CD8-positive, alpha-beta memory T cell (primary cell): ENCODE measurements at regions not wholly inside any gene's neighbourhood (a gene's known extent, or its start where the extent isn't known, plus 50 kb on each side); places are given as distances from the start of the nearest gene placed in this dataset.
"Not testable (repeated sequence)": the region's sequence is repeated elsewhere in the genome, so short reads cannot be mapped to it uniquely, and the experiment has no call there.

Experiments used
- CTCF ChIA-PET: fragments of 350-600 bp; sonication (Branson Sonifier 250); formaldehyde crosslinking; loops from one replicate; lab custom pipeline; 2021; ENCODE audit warnings: antibody characterized with exemption; lab: Charles Lee
- POLR2A ChIA-PET: fragments of 350-600 bp; sonication (Branson Sonifier 250); formaldehyde crosslinking; loops from one replicate; lab custom pipeline; 2021; ENCODE audit warnings: antibody characterized with exemption; lab: Charles Lee
- DNase-seq, 5 donors: peaks; one replicate each; pipeline versions ENCODE4 v3.0.0 to v3.0.0-alpha.2; 2020 to 2022; ENCODE audit warnings: mixed read lengths in 1 of 5
- H3K27ac ChIP-seq: one replicate; pipeline ENCODE4 v1.7.0; 2013; ENCODE audit warnings: low read depth, mild to moderate bottlenecking, low read length, moderate library complexity
- H3K27me3 ChIP-seq: 2 replicates; pipeline ENCODE4 v1.7.0; 2013; ENCODE audit warnings: low read length, mild to moderate bottlenecking; ENCODE audit not compliant: insufficient read depth, poor library complexity, severe bottlenecking
- H3K36me3 ChIP-seq: 2 replicates; pipeline ENCODE4 v1.7.0; 2013; ENCODE audit warnings: mild to moderate bottlenecking, low read length, moderate library complexity; ENCODE audit not compliant: insufficient read depth
- H3K4me1 ChIP-seq: 2 replicates; pipeline ENCODE4 v1.7.0; 2013; ENCODE audit warnings: mild to moderate bottlenecking, low read length, moderate library complexity; ENCODE audit not compliant: insufficient read depth
- H3K4me3 ChIP-seq: 2 replicates; pipeline ENCODE4 v1.7.0; 2013; ENCODE audit warnings: mild to moderate bottlenecking, low read length
- H3K9me3 ChIP-seq: 2 replicates; pipeline ENCODE4 v1.7.0; 2013; ENCODE audit warnings: mild to moderate bottlenecking, low read length
- H3K27ac Mint-ChIP-seq, 8 donors: one replicate each; pipeline ENCODE4 v1.8.0; 2020 to 2021; ENCODE audit warnings: mixed read lengths in 8 of 8, mild to moderate bottlenecking in 6 of 8, inconsistent platforms in 3 of 8, moderate library complexity in 3 of 8
- H3K27me3 Mint-ChIP-seq, 2 donors: one replicate each; pipeline ENCODE4 v1.8.0; 2020 to 2021; ENCODE audit warnings: mixed read lengths in 2 of 2, mild to moderate bottlenecking in 1 of 2, moderate library complexity in 1 of 2
- H3K36me3 Mint-ChIP-seq, 3 donors: one replicate each; pipeline ENCODE4 v1.8.0; 2020 to 2021; ENCODE audit warnings: mixed read lengths in 3 of 3, inconsistent platforms in 1 of 3, mild to moderate bottlenecking in 1 of 3
- H3K4me1 Mint-ChIP-seq, 3 donors: one replicate each; pipeline ENCODE4 v1.8.0; 2020 to 2021; ENCODE audit warnings: mixed read lengths in 3 of 3, inconsistent platforms in 1 of 3, mild to moderate bottlenecking in 1 of 3
- H3K4me3 Mint-ChIP-seq, 7 donors: one replicate each; pipeline ENCODE4 v1.8.0; 2020 to 2021; ENCODE audit warnings: mixed read lengths in 7 of 7, mild to moderate bottlenecking in 6 of 7, moderate library complexity in 4 of 7, inconsistent platforms in 2 of 7
- H3K9me3 Mint-ChIP-seq, 5 donors: one replicate each; pipeline ENCODE4 v1.8.0; 2020 to 2022; ENCODE audit warnings: mixed read lengths in 5 of 5, mild to moderate bottlenecking in 3 of 5, moderate library complexity in 2 of 5, inconsistent platforms in 1 of 5

GRCh38 chr14:85180876-85181275 lies 349.1 kb upstream of the FLRT2 start:
- Histone ChIP-seq H3K4me3 (no peak overlapping the region), H3K27me3 (no peaks in the 10 kb centered on the region), H3K27ac (no peak overlapping the region), H3K36me3 (no peaks in the 10 kb centered on the region), H3K4me1 (no peaks in the 10 kb centered on the region), H3K9me3 (no peaks in the 10 kb centered on the region)
- ChIA-PET CTCF (no interaction called here), POLR2A (no interaction called here)
- Mint-ChIP-seq H3K36me3 (no peaks in the 10 kb centered on the region), H3K27me3 (no peaks in the 10 kb centered on the region), H3K27ac (no peak overlapping the region), H3K9me3 (peaks cover 2 to 34% (median 10%) of the 10 kb centered on the region in 5 donors), H3K4me3 (no peak overlapping the region), H3K4me1 (no peaks in the 10 kb centered on the region)
- no peak for DNase-seq

- Mint-ChIP-seq H3K36me3 (no peaks in the 10 kb centered on the region), H3K4me3 (no peak overlapping the region), H3K27me3 (no peaks in the 10 kb centered on the region), H3K27ac (peak overlapping the region in 1 of 8 donors; percentile 2), H3K4me1 (no peaks in the 10 kb centered on the region), H3K9me3 (peaks cover 2 to 27% (median 8%) of the 10 kb centered on the region in 5 donors)
- Histone ChIP-seq H3K4me1 (no peaks in the 10 kb centered on the region), H3K27ac (no peak overlapping the region), H3K4me3 (no peak overlapping the region), H3K27me3 (no peaks in the 10 kb centered on the region), H3K36me3 (no peaks in the 10 kb centered on the region), H3K9me3 (no peaks in the 10 kb centered on the region)
- DNase-seq: no peak
- POLR2A ChIA-PET: no interaction called here
- CTCF ChIA-PET: no interaction called here
Observed at GRCh38 chr14:85182282-85182681, 347.7 kb upstream of the FLRT2 start.

GRCh38 chr14:85186082-85186481 lies 343.9 kb upstream of the FLRT2 start:
- H3K27me3 ChIP-seq: no peaks in the 10 kb centered on the region
- no peak for DNase-seq
- no peaks in the 10 kb centered on the region for H3K9me3 ChIP-seq
- POLR2A ChIA-PET: no interaction called here
- H3K36me3 ChIP-seq: no peaks in the 10 kb centered on the region
- no peaks in the 10 kb centered on the region for H3K4me1 Mint-ChIP-seq
- no peaks in the 10 kb centered on the region for H3K27me3 Mint-ChIP-seq
- H3K4me1 ChIP-seq: no peaks in the 10 kb centered on the region
- H3K27ac Mint-ChIP-seq: no peak overlapping the region
- peaks cover 0 to 22% (median 7%) of the 10 kb centered on the region in 5 donors for H3K9me3 Mint-ChIP-seq
- H3K36me3 Mint-ChIP-seq: no peaks in the 10 kb centered on the region
- no peak overlapping the region for H3K27ac ChIP-seq
- no peak overlapping the region for H3K4me3 ChIP-seq
- no peak overlapping the region for H3K4me3 Mint-ChIP-seq
- CTCF ChIA-PET: no interaction called here

DNA sequence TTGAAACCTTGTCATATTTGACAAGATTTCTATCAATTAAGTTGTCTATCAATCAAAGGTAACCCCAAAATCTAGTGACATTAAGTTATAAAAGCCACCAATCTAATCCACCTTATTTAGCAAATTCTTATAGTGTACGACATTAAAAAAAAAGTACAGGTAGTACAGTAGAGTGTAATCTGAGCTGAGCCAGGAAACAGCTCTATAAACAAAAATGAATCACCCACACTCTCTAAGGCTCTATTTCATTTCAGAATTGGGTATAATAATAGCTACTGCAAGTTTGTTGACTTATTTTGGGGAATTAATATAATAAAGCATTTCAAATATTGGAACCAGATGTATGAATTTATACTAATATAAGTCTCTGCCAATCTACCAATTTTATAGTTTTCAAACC lies 342.4 kb upstream of the FLRT2 start:
- Mint-ChIP-seq H3K4me1 (no peaks in the 10 kb centered on the region), H3K4me3 (no peak overlapping the region)
- POLR2A ChIA-PET: no interaction called here

DNA sequence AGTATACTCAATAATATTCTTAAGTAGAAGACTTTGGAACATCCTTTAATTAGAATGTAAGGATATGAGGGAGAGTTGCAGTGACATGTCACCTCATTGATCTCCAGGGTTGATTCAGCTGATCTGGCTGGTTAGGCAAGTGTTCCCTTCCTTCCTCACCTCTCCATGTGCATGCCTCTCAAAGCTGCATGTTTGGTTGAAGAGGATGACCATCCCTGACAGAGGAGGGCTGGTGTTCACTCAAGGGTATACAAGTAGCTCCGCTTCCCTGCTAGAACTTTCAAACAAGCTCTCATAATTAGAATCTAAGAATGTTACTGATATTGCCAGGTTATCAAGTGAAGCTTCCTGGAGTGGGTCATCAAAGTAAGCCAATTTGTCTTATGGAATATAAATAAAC lies 341.1 kb upstream of the FLRT2 start:
- no peaks in the 10 kb centered on the region for H3K4me1 ChIP-seq

More for the DNA sequence above, 342.4 kb upstream of the FLRT2 start:
- Histone ChIP-seq H3K4me3 (no peak overlapping the region), H3K9me3 (no peaks in the 10 kb centered on the region), H3K36me3 (no peaks in the 10 kb centered on the region), H3K4me1 (no peaks in the 10 kb centered on the region), H3K27ac (no peak overlapping the region), H3K27me3 (no peaks in the 10 kb centered on the region)
- Mint-ChIP-seq H3K27me3 (no peaks in the 10 kb centered on the region), H3K36me3 (no peaks in the 10 kb centered on the region), H3K27ac (no peak overlapping the region), H3K9me3 (peaks cover 0 to 17% (median 7%) of the 10 kb centered on the region in 5 donors)
- CTCF ChIA-PET: no interaction called here
- no peak for DNase-seq

DNA sequence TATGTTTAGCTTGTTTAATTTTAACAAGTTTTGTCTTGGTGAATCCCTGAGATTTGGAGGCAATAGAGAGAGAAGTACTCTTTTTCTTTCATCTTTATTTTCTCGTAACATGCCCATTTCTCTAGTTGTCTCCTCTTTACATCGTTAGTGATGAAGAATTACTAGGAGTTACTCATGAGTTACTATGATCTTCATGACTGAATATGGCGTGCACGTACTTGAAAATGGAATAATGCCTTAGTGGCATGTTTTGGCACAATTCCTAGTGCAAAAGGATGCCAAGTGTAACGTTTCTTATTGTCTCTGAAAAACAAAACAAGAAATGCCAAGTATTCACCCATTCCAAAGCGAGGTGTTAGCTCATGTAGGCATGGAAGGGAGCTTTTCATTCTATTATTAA lies 340.7 kb upstream of the FLRT2 start:
- CTCF ChIA-PET, POLR2A ChIA-PET, H3K27me3 Mint-ChIP-seq: not testable (repeated sequence)

More for the DNA sequence above, 341.1 kb upstream of the FLRT2 start:
- ChIA-PET POLR2A (no interaction called here), CTCF (no interaction called here)
- Mint-ChIP-seq H3K9me3 (peaks cover 0 to 22% (median 7%) of the 10 kb centered on the region in 5 donors), H3K36me3 (no peaks in the 10 kb centered on the region), H3K27ac (no peak overlapping the region), H3K4me1 (no peaks in the 10 kb centered on the region), H3K4me3 (no peak overlapping the region), H3K27me3 (no peaks in the 10 kb centered on the region)
- DNase-seq: no peak
- H3K27me3 ChIP-seq: no peaks in the 10 kb centered on the region
- no peak overlapping the region for H3K4me3 ChIP-seq
- H3K27ac ChIP-seq: no peak overlapping the region
- H3K36me3 ChIP-seq: no peaks in the 10 kb centered on the region
- no peaks in the 10 kb centered on the region for H3K9me3 ChIP-seq

GRCh38 chr14:85190251-85190650 lies 339.7 kb upstream of the FLRT2 start:
- no peak overlapping the region for H3K4me3 ChIP-seq
- ChIA-PET CTCF (no interaction called here), POLR2A (no interaction called here)
- peaks cover 0 to 21% (median 7%) of the 10 kb centered on the region in 5 donors for H3K9me3 Mint-ChIP-seq
- no peak overlapping the region for H3K27ac Mint-ChIP-seq
- no peaks in the 10 kb centered on the region for H3K27me3 Mint-ChIP-seq
- H3K27me3 ChIP-seq: no peaks in the 10 kb centered on the region
- no peaks in the 10 kb centered on the region for H3K36me3 Mint-ChIP-seq
- no peaks in the 10 kb centered on the region for H3K36me3 ChIP-seq
- no peaks in the 10 kb centered on the region for H3K4me1 Mint-ChIP-seq
- no peaks in the 10 kb centered on the region for H3K9me3 ChIP-seq
- no peaks in the 10 kb centered on the region for H3K4me1 ChIP-seq
- no peak overlapping the region for H3K27ac ChIP-seq
- no peak for DNase-seq
- no peak overlapping the region for H3K4me3 Mint-ChIP-seq

More for the DNA sequence above, 340.7 kb upstream of the FLRT2 start:
- not testable (repeated sequence) for H3K4me1 Mint-ChIP-seq, H3K27ac Mint-ChIP-seq, H3K27ac ChIP-seq, H3K27me3 ChIP-seq, H3K36me3 Mint-ChIP-seq, H3K4me3 Mint-ChIP-seq, H3K36me3 ChIP-seq, H3K4me1 ChIP-seq, H3K4me3 ChIP-seq, H3K9me3 ChIP-seq, DNase-seq
- H3K9me3 Mint-ChIP-seq: peaks cover 0 to 22% (median 6%) of the 10 kb centered on the region in 5 donors

GRCh38 chr14:85191986-85192385 lies 338.0 kb upstream of the FLRT2 start:
- H3K27ac ChIP-seq: no peak overlapping the region
- no peaks in the 10 kb centered on the region for H3K4me1 Mint-ChIP-seq
- no peak for DNase-seq
- H3K36me3 ChIP-seq: no peaks in the 10 kb centered on the region
- ChIA-PET POLR2A (no interaction called here), CTCF (no interaction called here)
- no peak overlapping the region for H3K4me3 ChIP-seq
- H3K9me3 Mint-ChIP-seq: peaks cover 0 to 20% (median 13%) of the 10 kb centered on the region in 5 donors
- no peaks in the 10 kb centered on the region for H3K27me3 ChIP-seq
- no peaks in the 10 kb centered on the region for H3K27me3 Mint-ChIP-seq
- no peaks in the 10 kb centered on the region for H3K9me3 ChIP-seq
- no peaks in the 10 kb centered on the region for H3K36me3 Mint-ChIP-seq
- no peak overlapping the region for H3K27ac Mint-ChIP-seq
- no peaks in the 10 kb centered on the region for H3K4me1 ChIP-seq
- H3K4me3 Mint-ChIP-seq: no peak overlapping the region
